GM21786 (cell line): ENCODE measurements at regions not wholly inside any gene's neighbourhood (a gene's known extent, or its start where the extent isn't known, plus 50 kb on each side); places are given as distances from the start of the nearest gene placed in this dataset.
"Not testable (repeated sequence)": the region's sequence is repeated elsewhere in the genome, so short reads cannot be mapped to it uniquely, and the experiment has no call there.

ENCODE experiments used
- ATAC-seq: cut with Tn5 transposase; IDR thresholded peaks from one replicate; pipeline ENCODE4 v1.9.1; 2021; ENCODE audit not compliant: unreplicated experiment

DNA sequence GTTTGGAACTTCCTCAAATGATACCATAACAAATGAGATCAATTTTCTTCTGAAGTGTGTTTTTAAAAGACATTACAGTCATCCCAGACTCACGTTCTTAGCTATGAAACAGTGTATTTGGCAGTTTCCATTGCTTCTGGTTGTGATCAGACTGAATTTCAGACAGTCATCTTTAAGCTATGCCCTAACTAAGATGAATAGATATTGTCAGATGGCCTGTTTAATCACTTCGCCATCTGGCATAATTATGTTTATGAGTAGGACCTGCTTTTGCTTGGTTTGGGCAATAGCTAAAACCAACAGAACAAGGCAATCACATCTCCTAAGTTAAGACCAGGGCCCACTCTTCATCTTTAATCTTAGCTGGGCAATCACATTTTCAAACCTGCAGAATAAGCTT lies 313.1 kb downstream of the SV2B start:
- ATAC-seq: no peak

DNA sequence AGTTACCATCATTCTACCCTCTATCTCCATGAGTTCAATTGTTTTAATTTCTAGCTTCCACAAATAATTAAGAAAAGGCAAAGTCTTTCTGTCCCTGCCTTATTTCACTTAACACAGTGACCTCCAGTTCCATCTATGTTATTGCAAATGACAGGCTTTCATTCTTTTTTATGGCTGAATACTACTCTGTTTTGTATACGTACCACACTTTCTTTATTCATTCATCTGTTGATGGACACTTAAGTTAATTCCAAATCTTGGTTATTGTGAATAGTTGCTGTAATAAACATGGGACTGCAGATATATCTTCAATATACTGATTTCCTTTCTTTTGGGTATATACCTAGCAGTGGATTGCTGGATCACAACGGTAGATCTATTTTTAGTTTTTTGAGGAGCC lies 314.1 kb downstream of the SV2B start:
- no peak for ATAC-seq

DNA sequence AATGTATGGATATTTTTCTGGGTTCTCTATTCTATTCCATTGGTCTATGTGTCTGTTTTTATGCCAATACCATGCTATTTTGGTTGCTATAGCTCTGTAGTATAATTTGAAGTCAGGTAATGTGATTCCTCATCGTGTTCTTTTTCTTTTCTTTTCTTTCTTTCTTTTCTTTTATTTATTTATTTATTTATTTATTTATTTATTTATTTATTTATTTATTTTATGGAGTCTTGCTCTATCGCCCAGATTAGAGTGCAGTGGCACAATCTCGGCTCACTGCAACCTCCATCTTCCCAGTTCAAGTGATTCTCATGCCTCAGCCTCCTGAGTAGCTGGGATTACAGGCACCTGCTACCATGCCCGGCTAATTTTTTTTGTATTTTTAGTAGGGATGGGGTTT lies 315.2 kb downstream of the SV2B start:
- ATAC-seq: not testable (repeated sequence)

DNA sequence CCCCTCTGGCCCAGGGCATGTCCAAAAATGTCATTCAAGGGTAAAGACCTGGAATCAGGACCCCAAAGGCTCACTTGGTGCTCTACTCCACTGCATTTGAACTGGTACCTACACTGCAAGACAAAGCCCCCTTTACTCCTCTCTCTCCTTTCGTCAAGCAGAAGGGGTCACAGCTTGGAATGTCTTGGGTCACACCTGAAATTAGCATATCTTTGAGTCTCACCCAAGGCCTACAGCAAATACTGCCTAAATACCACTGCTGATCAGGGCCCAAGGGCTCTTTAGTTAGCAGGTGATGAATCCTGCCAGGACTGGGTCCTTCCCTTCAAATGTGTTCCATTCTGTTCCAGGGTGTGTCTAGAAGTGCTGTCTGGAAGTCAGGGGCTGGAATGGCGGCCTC lies 320.6 kb downstream of the SV2B start:
- no peak for ATAC-seq

DNA sequence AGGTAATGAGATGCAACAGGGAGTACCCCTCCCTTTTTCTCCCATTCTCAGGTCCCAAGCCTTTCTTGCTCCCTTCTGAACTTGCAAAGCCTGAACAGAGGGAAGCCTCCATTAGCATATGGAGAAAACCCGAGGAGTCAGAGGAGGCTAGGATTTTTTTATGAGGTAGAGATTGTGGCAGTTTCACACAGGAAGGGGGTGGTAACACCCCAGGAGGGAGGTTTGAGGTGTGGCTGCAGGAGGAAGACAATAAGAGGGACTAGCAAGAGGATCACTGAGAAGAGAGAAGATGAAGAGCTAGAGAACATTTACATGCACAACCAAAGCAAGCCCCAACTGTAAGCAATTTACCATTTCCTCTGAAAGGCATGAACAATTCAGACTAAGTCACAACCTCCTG lies 322.7 kb downstream of the SV2B start:
- ATAC-seq: no peak

DNA sequence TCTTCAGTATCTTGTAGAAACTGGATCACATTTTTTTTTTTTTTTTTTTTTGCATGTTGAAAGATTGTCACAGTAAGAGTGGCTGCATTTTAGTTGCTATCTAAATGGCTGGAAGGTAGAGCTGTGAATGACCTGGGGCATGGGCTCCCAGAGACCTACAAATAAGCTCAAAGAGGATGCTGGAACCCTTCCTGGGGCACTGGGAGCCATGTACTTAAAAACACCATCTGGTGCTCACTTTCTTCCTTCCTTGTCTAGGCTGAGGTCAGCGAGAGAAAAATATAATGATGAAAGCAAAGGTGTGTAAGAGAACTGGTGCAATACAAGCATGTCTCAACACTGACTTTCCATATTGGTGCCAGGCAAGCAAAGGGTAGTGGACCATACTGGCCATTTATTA lies 323.9 kb downstream of the SV2B start:
- ATAC-seq: no peak

DNA sequence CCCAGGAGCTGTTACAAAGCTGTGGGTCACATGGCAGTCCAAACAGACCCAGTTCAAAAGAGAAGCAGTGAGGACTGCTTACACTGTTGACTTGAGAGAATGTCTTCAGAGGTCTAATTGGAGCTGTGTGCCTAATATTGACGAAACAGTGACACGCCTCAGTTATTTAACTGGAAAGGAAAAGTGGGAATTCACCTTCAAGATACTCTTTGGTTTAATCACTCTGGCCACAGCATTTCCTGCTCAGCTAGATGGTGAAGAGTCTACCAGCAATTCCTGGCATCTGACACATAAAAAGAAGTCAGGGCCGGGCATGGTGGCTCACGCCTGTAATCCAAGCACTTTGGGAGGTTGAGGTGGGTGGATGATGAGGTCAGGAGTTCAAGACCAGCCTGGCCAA lies 326.4 kb downstream of the SV2B start:
- ATAC-seq: no peak

DNA sequence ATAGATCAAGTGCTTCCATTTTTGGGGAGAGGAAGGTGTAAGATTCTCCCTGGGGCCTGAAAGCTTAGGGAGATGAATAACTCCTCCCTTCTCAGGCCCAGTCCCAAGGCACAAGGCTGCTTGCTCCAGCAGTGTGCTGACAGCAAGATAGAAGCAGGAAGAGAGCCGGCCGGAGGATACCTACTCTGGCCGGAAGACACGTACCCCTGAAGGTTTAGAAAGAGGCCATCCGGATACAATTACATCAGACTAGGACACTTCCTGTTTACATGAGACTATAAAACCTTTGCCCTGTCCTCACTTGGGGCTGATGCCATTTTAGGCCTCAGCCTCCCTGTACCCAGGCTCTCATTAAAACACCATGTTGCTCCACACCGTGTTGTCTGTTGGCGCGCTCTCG lies 329.9 kb downstream of the SV2B start:
- ATAC-seq: no peak

DNA sequence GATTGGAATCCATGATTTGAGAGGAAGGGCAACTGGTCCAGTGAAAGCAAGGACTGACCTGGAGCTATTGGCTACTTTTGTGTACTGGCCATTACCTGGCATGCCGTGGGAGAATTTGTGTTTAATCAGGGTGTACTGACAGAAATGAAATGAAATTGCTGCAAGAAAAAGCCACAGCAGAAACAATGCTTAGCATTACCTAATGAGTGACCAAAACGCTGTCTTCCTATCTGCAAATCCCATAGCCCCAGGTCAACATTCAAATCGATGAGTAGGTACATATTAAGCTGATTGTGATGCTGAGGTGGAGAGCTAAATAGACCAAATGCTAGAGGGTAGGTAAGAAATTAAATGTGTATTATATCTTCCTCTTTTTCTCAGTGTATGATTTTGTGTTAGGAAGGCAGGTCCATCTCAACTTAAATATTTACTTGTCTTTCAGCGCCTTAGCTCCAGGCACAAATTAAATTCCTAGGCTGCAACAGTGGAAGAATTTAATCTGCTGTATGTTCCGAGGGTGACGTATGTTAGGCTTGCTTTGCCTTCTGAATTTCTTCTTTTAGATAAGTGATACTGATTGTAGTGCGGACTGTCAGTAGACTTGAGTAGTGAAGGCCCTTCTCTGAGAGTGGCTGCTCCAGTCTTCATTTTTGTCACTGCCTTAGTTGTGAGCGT lies 331.1 kb downstream of the SV2B start:
- ATAC-seq: no peak

DNA sequence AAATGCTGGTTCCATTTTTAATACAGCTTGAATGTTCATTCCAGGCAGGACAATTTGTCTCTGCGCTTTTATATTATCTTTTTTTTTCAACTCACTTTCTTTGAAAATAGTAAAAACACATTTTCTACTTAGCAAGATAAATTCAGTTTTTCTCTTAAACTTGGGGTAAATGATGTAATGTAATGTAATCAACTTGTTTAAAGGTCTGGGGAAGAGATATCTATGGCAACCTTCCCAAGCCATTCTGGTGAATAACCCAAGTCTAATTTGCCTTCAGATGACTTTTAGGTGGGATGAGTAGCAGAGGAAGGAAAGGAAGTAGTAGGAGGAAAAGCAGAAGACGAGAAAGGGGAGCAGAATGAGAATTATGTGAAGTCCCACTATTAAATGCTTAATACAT lies 335.1 kb downstream of the SV2B start:
- ATAC-seq: no peak

DNA sequence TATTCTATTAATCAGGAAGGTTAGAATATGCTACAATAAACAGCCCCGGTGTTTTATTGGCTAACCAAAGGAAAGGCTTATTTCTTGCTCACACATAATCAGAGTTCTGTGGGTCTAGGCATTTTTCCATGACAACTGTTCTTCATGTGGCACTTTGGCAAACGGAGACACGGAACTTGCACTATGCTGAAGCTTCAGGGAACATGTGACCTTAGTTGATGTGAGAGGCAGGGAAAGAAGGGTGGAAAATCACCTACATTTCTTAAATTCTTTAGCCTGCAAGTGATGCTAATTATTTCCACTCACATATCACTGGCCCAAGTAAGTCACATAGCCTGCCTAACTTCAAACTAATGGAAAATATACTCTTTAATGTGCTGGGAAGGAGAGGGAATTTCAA lies 344.6 kb downstream of the SV2B start:
- ATAC-seq: no peak

DNA sequence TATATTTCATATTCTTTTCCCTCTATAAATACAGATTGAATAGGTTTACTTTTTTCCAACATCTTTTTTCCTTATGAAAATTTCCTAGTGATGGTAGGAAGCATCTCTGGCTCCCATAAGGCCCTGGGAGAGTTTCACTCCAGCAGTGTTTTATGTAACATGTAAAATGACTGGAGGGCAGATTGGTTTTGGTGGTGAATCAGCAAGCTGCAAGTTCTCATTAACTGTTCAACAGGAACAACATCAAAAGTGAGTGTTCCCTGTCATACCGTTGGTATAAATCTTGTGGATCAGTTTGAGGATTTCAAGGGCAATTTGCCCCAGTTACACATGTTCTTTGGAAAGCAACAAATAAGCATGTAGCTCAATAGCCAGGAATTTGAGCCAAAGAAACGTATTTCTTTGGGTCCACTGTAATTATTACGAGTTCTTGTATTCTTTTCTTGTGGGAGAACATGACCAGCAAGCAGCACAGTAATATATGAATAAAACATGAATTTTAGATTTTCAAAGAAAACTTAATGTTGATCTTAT lies 345.7 kb downstream of the SV2B start:
- no peak for ATAC-seq

DNA sequence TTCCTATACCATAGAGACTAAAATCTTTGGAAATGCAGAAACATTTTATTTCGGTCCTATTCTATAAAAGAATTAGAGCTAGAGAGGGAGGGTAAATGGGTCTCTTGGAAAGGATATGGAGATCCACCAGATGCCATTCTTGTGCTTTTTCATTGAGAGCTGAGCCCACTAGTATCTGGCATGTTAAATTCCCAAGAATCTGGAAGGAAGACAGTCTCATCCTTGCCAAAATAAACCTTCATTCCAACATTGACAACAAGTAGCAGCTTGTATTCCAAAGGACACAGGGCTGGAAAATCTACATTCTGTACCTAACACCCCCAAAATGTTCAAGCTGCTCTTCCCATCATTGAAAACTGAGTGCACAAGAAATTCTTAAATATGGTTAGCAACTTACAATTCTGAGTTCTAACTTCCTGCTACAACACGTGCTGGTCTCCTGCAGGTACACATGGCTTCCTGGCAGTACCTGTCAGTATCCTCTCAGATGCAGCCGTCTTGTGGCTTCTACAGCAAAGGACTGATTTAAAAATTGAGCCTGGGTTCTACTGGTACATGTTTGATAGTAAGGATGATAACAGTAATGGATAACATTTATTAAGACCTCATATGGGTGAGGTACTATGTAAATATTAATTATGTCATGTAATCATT lies 348.1 kb downstream of the SV2B start:
- no peak for ATAC-seq

DNA sequence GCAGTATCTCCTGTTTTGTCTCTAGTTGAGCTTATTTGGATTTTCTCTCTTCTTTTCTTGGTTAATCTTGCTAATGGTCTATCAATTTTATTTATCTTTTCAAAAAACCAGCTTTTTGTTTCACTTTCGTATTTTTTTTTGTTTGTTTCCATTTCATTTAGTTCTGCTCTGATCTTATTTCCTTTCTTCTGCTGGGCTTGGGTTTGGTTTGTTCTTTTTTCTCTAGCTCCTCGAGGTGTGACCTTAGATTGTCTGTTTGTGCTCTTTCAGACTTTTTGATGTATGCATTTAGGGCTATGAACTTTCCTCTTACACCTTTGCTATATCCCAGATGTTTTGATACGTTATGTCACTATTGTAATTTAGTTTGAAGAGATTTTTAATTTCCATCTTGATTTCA lies 353.3 kb downstream of the SV2B start:
- not testable (repeated sequence) for ATAC-seq

DNA sequence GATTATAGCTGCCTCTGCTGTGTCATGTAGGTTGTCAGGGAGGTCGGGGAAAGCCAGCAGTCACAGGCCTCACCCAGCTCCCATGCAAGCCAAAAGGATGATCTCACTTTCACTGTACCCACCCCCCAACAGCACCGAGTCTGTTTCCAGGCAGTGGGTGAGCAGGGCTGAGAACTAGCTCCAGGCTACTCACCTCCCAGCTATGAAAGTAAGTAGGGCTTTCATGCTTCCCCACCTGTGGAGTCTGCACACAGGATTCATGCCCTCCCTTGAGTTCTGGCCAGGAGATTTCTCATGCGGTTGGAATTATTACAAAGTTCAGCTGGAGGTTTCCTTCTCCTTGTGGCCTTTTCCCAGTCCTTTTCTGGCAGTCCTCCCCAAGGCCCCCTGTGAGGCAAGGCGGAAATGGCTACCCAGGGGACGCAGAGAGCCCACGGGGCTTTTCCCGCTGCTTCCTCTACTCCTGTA lies 356.2 kb downstream of the SV2B start:
- ATAC-seq: no peak

DNA sequence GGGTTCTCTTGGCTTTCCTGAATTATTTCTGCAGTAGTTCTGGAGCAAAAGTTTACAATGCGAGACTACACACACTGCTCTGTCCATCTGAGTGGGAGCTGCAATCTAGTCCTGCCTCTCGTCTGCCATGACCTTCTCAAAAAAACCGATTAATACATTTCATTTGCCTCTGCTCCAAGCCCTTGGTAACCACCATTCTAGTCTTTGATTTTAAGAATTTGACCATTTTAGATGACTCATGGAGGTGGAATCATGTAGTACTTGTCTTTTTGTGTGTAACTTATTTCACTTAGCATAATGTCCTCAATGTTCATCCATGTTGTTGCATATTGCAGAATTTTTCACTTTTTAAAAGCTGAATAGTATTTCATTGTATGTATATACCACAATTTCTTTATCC lies 356.9 kb downstream of the SV2B start:
- no peak for ATAC-seq

DNA sequence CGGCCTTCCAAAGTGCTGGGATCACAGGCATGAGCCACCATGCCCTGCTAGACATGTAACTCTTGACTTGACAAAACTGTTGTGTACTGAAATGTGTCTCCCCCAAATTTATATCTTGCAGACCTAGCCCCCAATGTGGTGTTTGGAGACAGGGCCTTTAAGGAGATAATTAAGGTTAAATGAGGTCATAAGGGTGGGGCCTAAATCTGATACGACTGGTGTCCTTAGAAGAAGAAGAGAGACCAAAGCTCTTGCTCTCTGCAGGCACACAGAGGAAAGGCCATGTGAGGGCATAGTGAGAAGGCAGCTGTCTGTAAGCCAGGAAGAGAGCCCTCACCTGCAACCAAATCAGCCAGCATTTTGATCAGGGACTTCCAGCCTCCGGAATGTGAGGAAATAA lies 361.3 kb downstream of the SV2B start:
- no peak for ATAC-seq

DNA sequence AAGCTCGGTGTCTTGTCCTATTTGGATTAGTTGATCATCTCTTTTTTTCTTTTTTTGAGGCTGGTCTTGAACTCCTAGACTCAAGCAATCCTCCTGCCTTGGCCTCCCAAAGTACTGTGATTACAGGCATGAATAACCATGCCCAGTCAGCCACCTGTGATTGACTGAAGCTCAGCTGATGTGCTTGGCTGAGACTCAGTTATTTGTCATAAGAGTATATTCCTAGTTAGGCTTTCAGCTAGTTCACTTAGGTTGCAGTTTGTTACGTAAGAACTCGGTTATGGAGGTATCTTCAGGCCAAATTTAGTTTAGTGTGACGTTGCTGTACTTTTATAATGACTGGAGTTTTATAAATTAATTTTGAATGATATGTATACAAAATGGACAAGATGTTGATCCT lies 365.0 kb downstream of the SV2B start:
- ATAC-seq: no peak

DNA sequence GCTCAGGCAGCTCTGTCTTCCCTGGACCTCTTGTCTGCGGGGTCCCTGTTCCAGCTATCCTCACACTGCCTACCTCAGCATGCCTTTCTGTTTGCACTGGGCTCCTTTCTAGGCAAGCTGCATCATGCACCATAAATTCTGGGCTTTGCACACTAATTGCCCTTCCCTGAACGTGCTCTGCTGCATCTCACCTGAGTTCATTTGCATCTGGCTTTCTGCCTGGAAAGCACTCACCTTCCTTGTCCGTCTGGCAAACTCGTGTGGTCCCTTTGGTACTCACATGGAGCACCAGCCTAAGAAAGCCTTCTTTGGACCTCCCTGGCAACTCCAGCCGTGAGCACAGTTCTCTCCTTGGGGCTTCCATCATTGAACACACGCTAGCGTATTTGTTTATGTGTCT lies 365.6 kb downstream of the SV2B start:
- ATAC-seq: no peak

DNA sequence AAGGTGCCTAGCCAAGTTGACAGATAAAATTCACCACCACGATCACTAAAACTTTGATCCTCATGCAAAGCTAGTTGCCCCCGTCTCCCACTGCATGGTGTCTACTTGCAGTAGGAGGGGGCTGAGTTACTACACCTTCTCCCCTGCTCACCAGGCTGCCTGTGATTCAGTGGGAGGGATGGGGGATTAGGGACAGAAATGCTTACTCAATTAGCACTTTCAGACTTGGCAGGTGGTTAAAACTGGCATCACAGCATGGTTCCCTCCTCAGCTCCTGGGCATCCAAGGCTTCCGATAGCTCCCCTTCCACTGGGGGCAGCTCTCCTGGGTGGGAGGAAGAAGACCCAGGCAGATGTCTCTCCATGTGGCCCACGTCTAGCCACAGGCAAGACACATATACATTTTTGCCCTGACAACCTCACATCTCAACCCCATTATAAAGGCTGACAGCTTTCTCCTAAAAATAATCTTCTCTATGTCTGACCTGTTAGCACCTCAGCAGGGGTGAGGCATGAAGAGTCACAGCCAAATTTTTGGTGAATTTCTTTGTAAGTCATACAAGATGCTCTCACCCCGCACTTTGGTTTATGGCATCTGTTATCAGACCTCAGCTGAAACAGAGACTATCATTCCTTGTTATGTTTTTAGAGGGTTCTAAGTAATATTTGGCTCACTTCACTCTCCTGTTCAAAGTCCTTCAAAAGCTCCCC lies 369.0 kb downstream of the SV2B start:
- ATAC-seq: no peak

DNA sequence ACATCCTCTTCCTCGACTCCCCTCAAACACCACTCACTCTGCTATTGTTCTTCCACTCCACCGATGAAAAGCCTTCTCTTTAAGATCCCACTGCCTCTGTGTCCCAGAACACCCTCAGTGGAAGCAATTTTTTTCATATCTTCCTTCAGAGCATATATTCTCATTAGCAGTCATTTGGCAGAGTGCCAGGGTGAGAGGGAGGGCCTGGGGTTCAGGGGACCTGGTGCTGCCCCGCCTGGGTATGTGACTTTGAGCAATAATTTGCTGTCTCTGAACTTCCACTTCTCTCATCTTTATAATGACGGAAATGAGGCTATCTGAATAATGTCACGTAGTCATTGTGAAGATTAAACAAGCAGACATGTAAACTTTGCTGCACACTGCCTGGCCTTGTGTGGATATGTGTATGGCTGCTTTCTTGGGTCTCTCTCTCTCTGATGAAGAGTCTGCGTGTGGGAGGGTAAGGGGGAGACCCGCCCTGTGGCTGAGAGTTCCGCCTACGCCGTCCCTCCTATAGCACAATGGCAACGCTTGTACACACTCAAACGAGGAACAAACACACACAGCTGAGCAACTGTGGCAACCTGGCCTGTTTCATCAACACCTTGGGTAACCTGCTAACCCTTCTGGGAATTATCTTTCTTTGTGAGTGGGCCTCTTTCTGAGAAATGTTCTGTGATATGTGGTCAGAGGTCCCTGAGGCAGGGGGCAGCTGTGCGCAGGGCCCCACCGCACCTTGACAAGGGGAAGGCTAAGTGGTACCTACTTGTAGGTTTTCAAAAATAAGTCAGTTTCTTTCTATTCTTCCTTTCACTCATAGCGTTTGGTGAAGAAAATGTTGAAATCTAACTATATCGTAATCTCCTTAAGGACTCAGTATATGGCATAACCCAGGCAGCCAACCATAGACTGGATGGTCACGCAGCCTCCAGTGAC lies 369.8 kb downstream of the SV2B start:
- ATAC-seq: no peak
